SK-MEL-5 (cell line): ENCODE measurements at regions not wholly inside any gene's neighbourhood (a gene's known extent, or its start where the extent isn't known, plus 50 kb on each side); places are given as distances from the start of the nearest gene placed in this dataset.

Source experiments
- DNase-seq: peaks from one replicate; pipeline ENCODE4 v3.0.0-alpha.2; 2016; ENCODE audit warnings: low read depth, low spot score
- in situ Hi-C: cut with HindIII; loops from 2 replicates; pipeline ENCODE4 v1.10.0; 2016; ENCODE audit warnings: low sequenced_read_pairs, high pct_unique_total_duplicates, low pct_unique_long_range_greater_than_20kb

DNA sequence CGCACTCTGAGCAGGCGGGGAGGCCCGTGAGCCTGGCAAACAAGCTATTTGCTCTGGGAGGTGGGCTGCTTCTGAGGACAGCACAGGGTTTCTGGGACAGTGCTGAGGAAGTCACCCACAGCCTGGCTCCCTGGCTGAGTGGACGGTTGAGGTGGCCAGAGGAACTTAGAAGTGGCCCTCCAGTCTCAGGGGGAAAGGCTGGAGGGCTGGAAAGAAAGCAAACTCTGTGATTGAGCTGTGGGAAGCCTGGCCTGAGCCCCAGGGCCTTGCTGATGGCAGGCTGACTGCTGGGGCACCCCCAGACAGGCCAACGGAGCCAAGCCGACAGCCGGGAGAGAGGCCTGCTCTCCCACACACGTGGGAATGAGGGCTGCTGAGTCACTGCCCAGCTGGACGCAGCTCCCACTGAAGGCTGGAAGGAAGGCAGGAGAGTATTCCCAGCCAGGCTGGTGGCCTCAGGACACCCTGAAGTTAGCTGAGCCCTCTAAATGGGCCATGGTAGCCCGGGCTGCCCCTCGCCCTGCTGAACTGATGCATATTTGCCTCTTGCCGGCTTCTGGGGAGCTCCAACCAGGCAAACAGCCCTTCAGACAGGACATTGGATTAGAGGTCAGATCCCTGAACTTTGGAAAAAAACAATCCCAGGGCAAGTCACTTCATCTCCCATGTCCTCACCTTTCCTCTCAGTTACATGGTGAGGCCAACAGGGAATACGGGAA lies 98.0 kb upstream of the TLE3 start:
- in situ Hi-C loops, result no loop called here
- DNase-seq, result no peak

DNA sequence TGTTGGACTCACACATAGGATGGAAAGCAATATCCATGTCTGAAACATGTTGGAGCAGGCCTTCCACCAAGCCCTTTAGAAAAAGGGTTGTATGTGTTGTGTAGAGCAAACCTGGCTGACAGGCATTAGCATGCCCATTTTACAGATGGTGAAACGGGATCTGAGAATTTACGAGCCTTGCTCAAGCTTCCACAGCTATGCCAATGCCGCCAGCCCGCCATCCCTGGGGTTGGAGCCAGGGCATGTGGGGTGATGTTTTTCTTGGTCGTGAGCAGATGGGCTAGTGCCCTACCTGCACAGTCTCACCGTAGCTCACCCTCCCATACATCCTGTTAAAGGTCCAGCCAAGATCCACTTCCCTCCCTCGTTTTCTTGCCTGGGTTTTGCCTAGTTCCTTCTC lies 97.5 kb upstream of the TLE3 start:
- in situ Hi-C loops, result no loop called here
- no peak for DNase-seq

DNA sequence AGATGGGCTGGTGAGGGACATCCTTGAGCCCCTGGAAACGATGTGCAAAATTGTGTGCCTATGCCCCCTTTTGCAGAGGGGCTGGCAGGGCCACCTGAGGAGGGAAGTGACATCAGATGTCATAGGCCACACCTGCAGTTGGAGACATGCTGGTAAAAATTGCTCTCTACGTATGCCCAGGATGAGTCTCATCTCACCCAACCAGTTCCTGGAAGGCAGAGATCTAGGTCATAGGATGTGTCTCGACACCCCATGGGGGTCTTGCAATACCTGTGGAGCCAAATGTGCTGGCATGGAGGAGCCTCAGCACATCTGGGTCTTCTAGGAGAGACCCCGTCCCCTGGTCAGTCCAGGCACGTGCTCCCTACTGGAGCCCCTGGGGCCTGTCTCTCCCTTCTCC lies 96.5 kb upstream of the TLE3 start:
- no peak for DNase-seq
- in situ Hi-C loops, result no loop called here

DNA sequence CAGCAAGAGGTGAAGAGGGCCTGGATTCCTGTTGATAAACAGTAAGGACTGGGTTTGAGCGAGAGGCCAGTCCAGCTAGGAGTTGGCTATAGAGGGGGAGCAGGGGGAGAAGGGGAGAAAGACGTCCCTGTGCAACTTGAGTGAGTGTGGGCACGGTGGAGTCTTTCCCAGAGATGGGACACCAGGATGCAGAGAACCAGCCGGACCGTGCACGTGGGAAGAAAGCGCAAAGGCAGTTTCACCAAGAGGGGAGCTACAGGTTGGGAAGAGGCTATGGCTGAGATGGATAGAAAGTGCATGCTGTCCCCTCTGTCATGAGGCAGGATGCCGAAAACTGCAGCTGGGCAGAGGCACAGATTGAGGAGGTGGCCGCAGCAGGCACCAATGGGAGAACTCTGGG lies 96.0 kb upstream of the TLE3 start:
- DNase-seq, result no peak
- in situ Hi-C loops, result no loop called here

DNA sequence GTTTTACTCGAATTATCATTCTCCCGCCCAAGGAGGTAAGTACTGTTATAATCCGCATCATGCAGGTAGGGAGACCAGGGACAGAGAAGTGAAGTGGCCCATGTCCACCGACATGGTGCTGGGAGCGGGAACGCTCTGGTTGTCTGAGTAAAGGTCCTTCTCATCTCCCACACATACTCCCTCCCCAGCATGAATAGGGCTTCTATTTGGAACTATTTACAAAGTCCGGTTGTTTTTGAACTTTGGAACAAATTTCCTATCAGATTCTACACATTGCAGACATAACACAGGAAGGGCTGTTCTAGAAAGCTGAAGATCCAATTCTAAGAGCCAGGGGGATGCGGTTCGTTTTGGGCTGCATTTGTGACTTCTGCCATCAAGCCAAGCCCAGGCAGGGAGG lies 94.8 kb upstream of the TLE3 start:
- no peak for DNase-seq
- in situ Hi-C loops, result no loop called here

DNA sequence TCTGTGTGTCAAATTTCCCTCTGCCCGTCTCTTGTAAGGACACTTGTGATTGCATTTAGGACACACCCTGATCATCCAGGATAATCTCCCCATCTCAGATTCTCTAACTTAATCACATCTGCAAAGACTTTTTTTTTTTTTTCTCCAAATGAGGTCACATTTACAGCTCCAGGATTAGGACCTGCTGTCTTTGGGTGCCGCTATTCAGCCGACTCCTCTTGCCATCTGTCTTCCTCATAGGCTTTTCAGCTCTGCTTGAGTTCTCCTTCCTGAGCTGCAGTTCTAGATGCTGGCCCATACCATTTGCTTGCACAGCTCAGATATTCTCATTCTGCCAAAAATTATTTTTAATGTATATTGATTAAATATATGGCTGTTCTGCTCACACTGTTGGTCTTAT lies 94.3 kb upstream of the TLE3 start:
- no peak for DNase-seq
- in situ Hi-C loops, result no loop called here

DNA sequence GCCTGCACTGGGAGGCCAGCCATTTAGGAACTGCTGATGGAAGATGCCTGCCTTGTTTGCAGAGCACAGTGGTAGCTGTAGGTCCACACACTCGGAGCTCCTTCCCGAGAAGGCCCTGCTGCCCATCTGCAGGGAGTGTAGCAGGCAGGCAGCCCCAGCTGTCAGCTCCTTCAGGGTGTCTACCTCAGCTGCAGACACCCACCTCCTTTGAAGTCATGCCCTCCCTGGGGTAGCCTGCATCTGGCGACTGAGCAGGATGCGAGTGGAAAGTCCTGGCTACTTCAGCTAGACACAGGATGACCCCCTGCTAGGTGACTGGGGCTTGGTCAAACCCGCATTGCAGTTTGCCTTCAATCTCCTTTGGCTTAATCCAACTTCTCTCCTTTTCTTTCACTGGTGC lies 93.2 kb upstream of the TLE3 start:
- in situ Hi-C loops, result no loop called here
- no peak for DNase-seq

DNA sequence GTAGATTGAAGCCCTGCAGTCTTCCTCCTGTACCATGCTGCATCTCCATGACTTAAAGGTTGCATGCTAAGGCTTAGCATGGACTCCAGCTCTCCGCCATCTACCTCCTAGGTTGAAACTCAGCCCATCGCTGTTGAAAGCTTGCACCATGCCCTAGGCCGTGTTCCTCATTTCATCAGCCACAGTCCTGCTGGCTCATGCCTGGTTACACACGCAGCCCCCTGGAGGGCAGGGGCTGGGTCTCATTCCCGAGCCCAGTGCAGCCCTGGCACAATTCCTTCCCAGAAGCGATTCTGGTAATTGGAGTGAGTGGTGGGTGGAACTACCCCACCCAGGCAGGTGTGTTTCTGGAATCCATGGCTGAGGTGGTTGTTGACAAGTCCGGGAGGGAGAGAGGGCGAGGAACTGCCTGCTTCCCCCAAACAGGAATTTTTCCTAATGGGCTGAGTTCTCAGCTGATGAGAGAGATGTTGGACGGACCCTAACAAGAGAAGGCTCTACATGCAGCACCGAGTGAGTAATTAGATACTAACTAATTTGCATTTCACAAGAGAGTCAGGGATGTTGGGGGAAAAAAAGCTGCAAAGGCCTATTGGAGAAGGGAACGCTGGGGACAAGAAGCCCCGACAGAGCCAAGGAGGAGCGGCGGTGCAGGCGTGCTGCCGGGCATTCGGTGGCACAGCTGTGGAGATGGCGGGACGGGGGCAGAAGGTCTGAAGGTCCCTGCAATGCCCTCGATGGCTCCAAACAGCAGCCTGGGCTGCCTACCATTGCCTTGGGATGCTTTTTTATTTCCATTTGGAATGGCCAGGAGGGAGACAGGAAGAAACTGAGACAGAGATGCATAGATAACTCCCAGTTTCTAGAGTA lies 92.3 kb upstream of the TLE3 start:
- in situ Hi-C loops, result no loop called here

DNA sequence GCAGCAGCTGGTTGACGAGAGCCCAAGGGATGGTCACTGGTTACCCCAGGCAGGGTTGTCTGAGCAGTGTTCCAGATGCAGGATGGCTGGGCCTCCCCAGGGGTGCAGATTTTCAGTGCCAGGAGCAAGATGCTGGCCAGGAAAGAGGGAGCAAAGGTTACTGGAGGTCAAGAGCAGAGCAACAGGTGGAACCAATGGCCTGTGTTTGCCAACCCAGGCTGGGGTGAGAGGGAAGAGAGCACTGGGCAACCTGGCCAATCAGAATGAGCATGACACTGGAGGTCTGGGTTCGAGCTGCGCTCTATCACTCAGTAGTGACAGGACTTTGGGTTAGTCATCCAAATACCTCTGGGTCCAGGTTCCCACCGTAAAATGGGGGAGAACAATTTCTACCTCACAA lies 90.6 kb upstream of the TLE3 start:
- DNase-seq, result no peak
- in situ Hi-C loops, result no loop called here

More for the DNA sequence above, 92.3 kb upstream of the TLE3 start:
- DNase-seq, result no peak

DNA sequence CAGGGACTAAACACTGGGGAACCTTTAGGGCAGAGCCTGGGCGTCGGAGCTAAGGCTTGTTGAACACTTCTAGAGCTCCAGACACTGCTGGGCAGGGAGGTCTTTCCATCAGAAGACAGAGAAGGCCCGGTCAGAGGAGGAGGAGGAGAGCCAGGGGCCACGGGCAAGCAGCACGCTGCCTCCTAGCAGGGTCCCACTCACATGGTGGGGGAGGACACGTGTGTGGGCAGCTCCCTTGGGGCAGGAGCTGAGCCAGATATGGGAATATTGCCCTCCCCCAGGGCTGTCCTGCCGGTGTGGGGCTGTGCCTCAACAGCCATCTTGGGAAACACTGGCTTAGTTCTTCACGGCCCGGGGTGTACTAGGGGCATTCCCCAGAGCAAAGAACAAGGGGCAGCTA lies 89.6 kb upstream of the TLE3 start:
- in situ Hi-C loops, result no loop called here
- DNase-seq, result no peak

DNA sequence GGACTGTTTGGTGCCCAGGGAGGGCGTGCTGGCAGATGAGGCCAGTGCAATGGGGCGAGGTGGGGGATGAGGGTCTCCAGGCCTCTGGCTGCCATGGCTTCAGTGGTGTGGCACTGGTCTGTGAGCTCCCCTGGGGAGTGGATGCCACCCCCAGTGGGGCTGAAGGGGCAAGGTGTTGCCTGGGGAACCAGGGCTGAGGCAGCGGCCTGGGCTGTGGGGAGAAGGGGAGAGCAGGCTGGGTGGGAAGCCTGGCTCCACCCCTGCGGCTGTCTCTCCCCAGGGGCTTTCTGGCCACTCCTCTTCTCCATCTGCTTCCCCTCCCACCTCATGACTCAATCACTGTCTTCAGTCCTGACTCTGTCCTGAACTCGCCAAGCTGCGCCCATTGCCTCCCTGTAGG lies 88.4 kb upstream of the TLE3 start:
- no peak for DNase-seq
- in situ Hi-C loops, result no loop called here

DNA sequence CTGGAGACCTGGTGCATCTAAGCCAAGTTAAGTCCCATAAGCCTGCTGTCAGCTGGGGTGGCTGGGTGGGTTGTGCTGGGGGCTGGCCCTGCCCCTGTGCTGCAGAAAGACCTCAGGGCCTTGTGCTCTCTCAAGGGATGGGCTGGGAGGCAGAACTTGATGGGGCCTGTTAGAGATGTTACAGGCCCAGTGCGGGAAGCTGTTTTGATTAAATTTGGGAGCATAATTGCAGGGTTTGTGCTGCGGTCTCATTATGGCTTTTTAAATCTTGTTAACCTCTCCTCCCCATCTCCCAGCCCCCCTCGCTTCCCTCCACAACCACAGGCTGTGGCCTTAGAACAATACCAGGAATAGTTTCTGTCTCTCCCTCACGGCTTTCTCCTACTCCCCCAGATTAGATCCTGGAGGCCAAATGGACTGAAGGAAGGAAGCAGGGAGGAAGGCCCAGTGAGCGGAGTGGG lies 87.6 kb upstream of the TLE3 start:
- no peak for DNase-seq
- in situ Hi-C loops, result no loop called here

DNA sequence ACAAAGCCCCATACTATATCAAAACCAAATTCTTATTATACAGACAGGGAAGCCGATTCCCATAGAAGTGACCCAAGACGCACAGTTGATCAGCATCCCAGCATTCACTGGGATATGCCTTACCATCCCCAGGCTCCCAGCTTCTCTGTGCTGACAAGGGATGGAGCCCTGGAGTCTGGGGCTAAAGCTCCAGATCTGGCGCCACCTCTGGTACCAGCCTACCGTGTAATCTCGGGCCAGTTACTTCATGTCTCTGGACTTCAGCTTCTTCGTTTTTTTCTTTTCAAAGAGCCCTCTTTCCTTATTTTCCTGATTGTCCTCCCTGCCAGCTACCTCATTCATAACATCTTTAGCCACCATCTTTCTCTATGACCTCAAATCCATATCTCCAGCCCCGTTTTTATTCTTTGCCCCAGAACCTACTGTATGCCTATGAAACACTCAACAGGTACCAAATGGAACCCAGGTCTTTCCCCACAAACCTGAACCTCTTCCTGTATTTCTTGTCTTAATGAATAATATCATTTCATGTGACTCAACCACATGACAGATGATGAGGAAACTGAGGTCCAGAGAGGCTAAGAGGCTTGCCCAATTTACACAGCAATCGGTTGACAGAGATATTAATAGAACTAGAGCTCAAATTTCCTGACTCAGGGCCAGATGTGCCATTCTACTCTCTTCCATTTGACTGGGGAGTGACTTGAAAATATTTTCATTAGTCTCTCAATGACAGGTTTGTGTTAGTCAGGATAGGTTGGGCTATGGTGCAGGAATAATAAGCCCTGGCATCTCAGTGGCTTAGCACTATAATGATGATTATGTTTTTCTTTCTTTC lies 85.4 kb upstream of the TLE3 start:
- peak; percentile 63 for DNase-seq
- in situ Hi-C loops, result no loop called here

DNA sequence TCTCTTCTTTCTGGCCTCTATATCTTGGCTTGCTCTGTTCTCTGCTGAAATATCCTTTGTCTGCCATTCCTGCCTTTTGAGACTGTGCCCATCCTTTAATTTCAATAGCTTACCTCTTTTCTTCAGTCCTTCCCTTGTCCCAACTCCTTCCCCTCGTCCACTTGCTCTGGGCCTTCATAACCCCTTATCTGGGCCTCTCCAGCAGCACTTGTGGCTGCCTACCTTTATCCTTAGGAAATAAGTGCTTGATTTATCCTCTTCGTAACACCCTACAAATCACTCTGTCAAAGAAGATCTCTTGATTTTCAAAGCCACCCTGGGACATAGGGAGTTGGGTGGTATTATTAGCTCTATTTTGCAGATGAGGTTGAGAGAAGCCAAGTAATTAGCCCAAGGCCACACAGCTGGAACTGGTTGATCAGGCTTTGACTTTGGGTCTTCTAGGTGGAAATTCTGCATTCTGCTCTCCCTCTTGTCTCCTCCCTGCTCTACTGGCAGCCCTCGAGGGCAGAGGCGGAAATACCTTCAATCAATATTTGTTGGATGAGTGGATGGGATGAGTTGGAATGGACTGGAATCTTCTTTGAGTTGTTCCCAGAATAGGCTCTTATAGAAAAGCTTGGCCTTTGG lies 84.0 kb upstream of the TLE3 start:
- in situ Hi-C loops, result no loop called here

DNA sequence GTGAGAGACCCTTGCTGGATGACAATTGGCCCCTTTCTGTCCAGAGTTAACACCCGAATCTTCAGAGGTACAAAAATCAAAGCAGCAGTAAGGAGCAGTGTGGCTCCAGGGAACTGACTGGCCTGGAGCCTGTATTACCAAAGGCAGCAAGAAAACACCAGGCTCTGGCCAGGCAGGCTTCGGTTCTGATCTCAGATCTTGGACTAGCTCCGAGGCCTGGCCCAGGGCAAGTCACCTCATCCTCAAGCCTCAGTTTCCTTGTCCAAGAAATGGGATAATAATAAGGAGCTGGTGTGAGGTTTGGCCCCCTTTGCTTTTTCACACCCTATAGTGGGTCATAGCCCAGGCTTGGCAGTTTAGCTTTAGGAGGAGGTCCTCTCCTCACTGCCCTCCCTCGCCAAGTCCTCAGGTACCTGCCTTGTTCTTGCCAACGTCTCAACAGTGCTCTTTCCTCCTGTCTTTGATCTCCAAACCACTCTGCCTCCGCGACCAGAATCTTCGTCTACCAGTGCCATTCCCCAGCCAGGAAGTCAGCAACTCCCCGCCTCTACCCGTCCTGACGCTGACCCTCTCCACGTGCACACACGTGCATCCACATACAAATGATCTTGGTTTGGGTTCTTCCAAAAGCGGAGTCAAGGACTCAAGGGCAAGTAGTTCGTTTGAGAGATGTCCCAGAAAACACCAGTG lies 82.6 kb upstream of the TLE3 start:
- in situ Hi-C loops, result no loop called here
- no peak for DNase-seq

More for the DNA sequence above, 84.0 kb upstream of the TLE3 start:
- DNase-seq, result no peak

DNA sequence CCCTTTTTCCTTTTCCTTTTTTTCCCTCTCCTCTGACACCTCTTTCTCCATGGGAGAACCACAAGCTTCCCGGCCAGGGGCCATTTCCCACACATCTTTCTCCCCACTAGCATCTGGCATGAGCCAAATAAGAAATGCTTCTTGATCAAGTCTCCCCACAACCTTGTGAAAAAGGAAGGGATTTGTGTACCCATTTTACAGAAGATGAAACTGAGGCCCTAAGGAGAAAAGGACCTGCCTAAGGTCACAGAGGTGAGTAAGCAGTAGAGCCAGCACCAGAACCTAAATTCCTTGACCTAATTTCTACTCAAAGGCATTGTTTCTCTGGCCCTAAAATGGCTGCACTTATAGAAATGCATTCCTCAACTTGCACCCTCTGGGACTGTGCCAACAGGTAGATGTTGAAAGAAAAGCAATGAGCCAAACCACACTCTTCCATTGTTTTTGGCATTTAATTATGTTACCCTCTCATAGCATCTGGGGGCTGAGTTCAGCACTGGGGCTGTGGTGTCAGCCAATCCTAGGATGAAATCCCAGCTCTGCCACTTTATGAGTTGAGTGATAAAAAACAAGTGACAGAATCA lies 81.7 kb upstream of the TLE3 start:
- no peak for DNase-seq
- in situ Hi-C loops, result no loop called here
